ENCODE measurements at regions not wholly inside any gene's neighbourhood (a gene's known extent, or its start where the extent isn't known, plus 50 kb on each side); places are given as distances from the start of the nearest gene placed in this dataset.

GRCh38 chr9:600006-600405 is 241.5 kb upstream of the DMRT1 start:
- H3K4me3 ChIP-seq (ENCODE audit: low read depth, low read length) = no peak overlapping the region
- no peak for TF ChIP-seq CTCF (IDR thresholded peaks at IDR 0.05; ENCODE audit: low read depth, low read length)
- DNase-seq (ENCODE audit: low read depth, low spot score) = no peak
- in situ Hi-C loops (cut with HindIII; ENCODE audit: low sequenced_read_pairs) = no loop called here

GRCh38 chr9:602716-603115 is 238.8 kb upstream of the DMRT1 start:
- in situ Hi-C loops (cut with HindIII; ENCODE audit: low sequenced_read_pairs) = no loop called here
- no peak overlapping the region for H3K4me3 ChIP-seq (ENCODE audit: low read depth, low read length)
- DNase-seq (ENCODE audit: low read depth, low spot score) = no peak
- no peak for TF ChIP-seq CTCF (IDR thresholded peaks at IDR 0.05; ENCODE audit: low read depth, low read length)

GRCh38 chr9:603126-603525 is 238.4 kb upstream of the DMRT1 start:
- in situ Hi-C loops (cut with HindIII; ENCODE audit: low sequenced_read_pairs) = no loop called here
- no peak for DNase-seq (ENCODE audit: low read depth, low spot score)
- no peak overlapping the region for H3K4me3 ChIP-seq (ENCODE audit: low read depth, low read length)
- no peak for TF ChIP-seq CTCF (IDR thresholded peaks at IDR 0.05; ENCODE audit: low read depth, low read length)

- DNase-seq (ENCODE audit: low read depth, low spot score) = no peak
- in situ Hi-C loops (cut with HindIII; ENCODE audit: low sequenced_read_pairs) = no loop called here
Measured at GRCh38 chr9:607417-607816, 234.1 kb upstream of the DMRT1 start.

GRCh38 chr9:613771-614347 is 227.6 kb upstream of the DMRT1 start:
- H3K4me3 ChIP-seq (ENCODE audit: low read depth, low read length) = no peak overlapping the region
- TF ChIP-seq CTCF (IDR thresholded peaks at IDR 0.05; ENCODE audit: low read depth, low read length) = peak; percentile 90
- peak; percentile 94 for DNase-seq (ENCODE audit: low read depth, low spot score)
- in situ Hi-C loops (cut with HindIII; ENCODE audit: low sequenced_read_pairs) = no loop called here

More at GRCh38 chr9:607417-607816, 234.1 kb upstream of the DMRT1 start:
- H3K4me3 ChIP-seq (ENCODE audit: low read depth, low read length) = no peak overlapping the region
- no peak for TF ChIP-seq CTCF (IDR thresholded peaks at IDR 0.05; ENCODE audit: low read depth, low read length)

- in situ Hi-C loops (cut with HindIII; ENCODE audit: low sequenced_read_pairs) = no loop called here
- DNase-seq (ENCODE audit: low read depth, low spot score) = no peak
- no peak for TF ChIP-seq CTCF (IDR thresholded peaks at IDR 0.05; ENCODE audit: low read depth, low read length)
- no peak overlapping the region for H3K4me3 ChIP-seq (ENCODE audit: low read depth, low read length)
Measured at GRCh38 chr9:614431-614830, 227.1 kb upstream of the DMRT1 start.

GRCh38 chr9:615756-616155 is 225.7 kb upstream of the DMRT1 start:
- no peak for DNase-seq (ENCODE audit: low read depth, low spot score)
- H3K4me3 ChIP-seq (ENCODE audit: low read depth, low read length) = no peak overlapping the region
- in situ Hi-C loops (cut with HindIII; ENCODE audit: low sequenced_read_pairs) = no loop called here
- TF ChIP-seq CTCF (IDR thresholded peaks at IDR 0.05; ENCODE audit: low read depth, low read length) = no peak
